WTC11 (cell line): ENCODE measurements at regions not wholly inside any gene's neighbourhood (a gene's known extent, or its start where the extent isn't known, plus 50 kb on each side); places are given as distances from the start of the nearest gene placed in this dataset.

Experiments
- ATAC-seq: fragments of 200-7000 bp; cut with Tn5 transposase; 2 replicates; pipeline ENCODE4 v1.10.0; 2021; ENCODE audit warnings: mild to moderate bottlenecking, moderate library complexity
- CTCF ChIA-PET: fragments of 300-600 bp; sonication (Branson Sonifier 250); formaldehyde crosslinking; loops from one replicate; lab custom pipeline; 2021; ENCODE audit warnings: antibody characterized with exemption; lab: Charles Lee
- POLR2A ChIA-PET: fragments of 350-600 bp; sonication (Branson Sonifier 250); formaldehyde crosslinking; loops from one replicate; lab custom pipeline; 2021; ENCODE audit warnings: antibody characterized with exemption; lab: Charles Lee
- DNase-seq: peaks from one replicate; pipeline ENCODE4 v3.0.0; 2021; ENCODE audit warnings: low spot score
- H3K27ac Mint-ChIP-seq: 2 replicates; pipeline ENCODE4 v1.8.0; 2021; ENCODE audit warnings: mixed read lengths
- H3K27me3 Mint-ChIP-seq: 2 replicates; pipeline ENCODE4 v1.8.0; 2021; ENCODE audit warnings: low read depth, mild to moderate bottlenecking, moderate library complexity, mixed read lengths
- H3K36me3 Mint-ChIP-seq: 2 replicates; pipeline ENCODE4 v1.8.0; 2021; ENCODE audit warnings: mixed read lengths
- H3K4me1 Mint-ChIP-seq: 2 replicates; pipeline ENCODE4 v1.8.0; 2022; ENCODE audit warnings: mixed read lengths
- H3K4me3 Mint-ChIP-seq: 2 replicates; pipeline ENCODE4 v1.8.0; 2021; ENCODE audit warnings: mild to moderate bottlenecking, moderate library complexity, mixed read lengths
- H3K9me3 Mint-ChIP-seq: 2 replicates; pipeline ENCODE4 v1.8.0; 2021; ENCODE audit warnings: mixed read lengths
- AFF4 ChIP-seq: sonication (generic); formaldehyde crosslinking; IDR thresholded peaks from 2 replicates; pipeline ENCODE4 v1.8.1; 2023; ENCODE audit warnings: mild to moderate bottlenecking, missing genetic modification reagents, borderline replicate concordance
- AR ChIP-seq: fragments of 250-450 bp; sonication (Bioruptor Pico); IDR thresholded peaks from 2 replicates; pipeline ENCODE4 v1.9.0; 2021; ENCODE audit warnings: mild to moderate bottlenecking
- ESRRA ChIP-seq: sonication (generic); formaldehyde crosslinking; IDR thresholded peaks from 2 replicates; pipeline ENCODE4 v1.8.1; 2022; ENCODE audit warnings: mild to moderate bottlenecking, missing genetic modification reagents, borderline replicate concordance
- HMGXB4 ChIP-seq: sonication (generic); formaldehyde crosslinking; IDR thresholded peaks from 2 replicates; pipeline ENCODE4 v1.8.1; 2023; ENCODE audit warnings: mild to moderate bottlenecking, moderate library complexity, missing genetic modification reagents
- IRF1 ChIP-seq: sonication (generic); formaldehyde crosslinking; IDR thresholded peaks from 2 replicates; pipeline ENCODE4 v1.8.0; 2023; ENCODE audit warnings: missing genetic modification reagents
- STAT6 ChIP-seq: sonication (generic); formaldehyde crosslinking; conservative IDR thresholded peaks from 2 replicates; pipeline ENCODE4 v1.8.1; 2023; ENCODE audit warnings: mild to moderate bottlenecking, low read depth, missing genetic modification reagents, moderate library complexity
- TEAD1 ChIP-seq: sonication (generic); formaldehyde crosslinking; IDR thresholded peaks from 2 replicates; pipeline ENCODE4 v1.8.0; 2022; ENCODE audit warnings: mild to moderate bottlenecking, missing genetic modification reagents
- USF2 ChIP-seq: sonication (generic); formaldehyde crosslinking; IDR thresholded peaks from 2 replicates; pipeline ENCODE4 v1.8.1; 2023; ENCODE audit warnings: mild to moderate bottlenecking, missing genetic modification reagents, moderate library complexity
- ZBTB21 ChIP-seq: sonication (generic); formaldehyde crosslinking; IDR thresholded peaks from 2 replicates; pipeline ENCODE4 v1.8.1; 2023; ENCODE audit warnings: mild to moderate bottlenecking, missing genetic modification reagents, borderline replicate concordance
- ZMAT4 ChIP-seq: fragments of 250-450 bp; sonication (Bioruptor Pico); IDR thresholded peaks from 2 replicates; pipeline ENCODE4 v1.9.0; 2021; ENCODE audit warnings: mild to moderate bottlenecking
- ZNF396 ChIP-seq: fragments of 250-450 bp; sonication (Bioruptor Pico); IDR thresholded peaks from 2 replicates; pipeline ENCODE4 v1.8.0; 2021; ENCODE audit warnings: mild to moderate bottlenecking, moderate library complexity, borderline replicate concordance
- ZNF512 ChIP-seq: sonication (generic); formaldehyde crosslinking; IDR thresholded peaks from 2 replicates; pipeline ENCODE4 v1.8.1; 2022; ENCODE audit warnings: missing genetic modification reagents, borderline replicate concordance
- ZNF532 ChIP-seq: fragments of 250-450 bp; sonication (Bioruptor Pico); IDR thresholded peaks from 2 replicates; pipeline ENCODE4 v1.9.0; 2021; ENCODE audit warnings: mild to moderate bottlenecking, borderline replicate concordance

- H3K4me3 Mint-ChIP-seq: no peak overlapping the region
- TF ChIP-seq ZMAT4 (CRISPR knock-in tag) (no peak), ZNF512 (CRISPR knock-in tag) (no peak), USF2 (CRISPR knock-in tag) (no peak), TEAD1 (no peak), HMGXB4 (CRISPR knock-in tag) (no peak), IRF1 (no peak), ZNF532 (CRISPR knock-in tag) (no peak), STAT6 (CRISPR knock-in tag) (no peak), ESRRA (no peak), AR (CRISPR knock-in tag) (no peak), AFF4 (CRISPR knock-in tag) (no peak), ZNF396 (CRISPR knock-in tag) (no peak), ZBTB21 (CRISPR knock-in tag) (no peak)
- H3K36me3 Mint-ChIP-seq: no peaks in the 10 kb centered on the region; the same call in none of the 2 replicates
- H3K4me1 Mint-ChIP-seq: no peaks in the 10 kb centered on the region
- peaks cover 10% of the 10 kb centered on the region for H3K27me3 Mint-ChIP-seq
- H3K27ac Mint-ChIP-seq: no peak overlapping the region
- POLR2A ChIA-PET: no interaction called here
- CTCF ChIA-PET: interaction anchor here (0.6 kb wide), 1 partner anchor 427 kb away, joined by 3 read pairs; no protein-coding TSS in a partner anchor
- ATAC-seq: no peak
- peaks cover 61% of the 10 kb centered on the region for H3K9me3 Mint-ChIP-seq
- no peak for DNase-seq
Observed at GRCh38 chr3:5299161-5299560, 111.7 kb downstream of the EDEM1 start.
